Fibroblast of lung (primary cell): ENCODE measurements at regions not wholly inside any gene's neighbourhood (a gene's known extent, or its start where the extent isn't known, plus 50 kb on each side); places are given as distances from the start of the nearest gene placed in this dataset.

Experiments
- EZH2 ChIP-seq: IDR thresholded peaks from 2 replicates; pipeline ENCODE4 v1.5.1; 2012; ENCODE audit warnings: low read length, control low read depth, mild to moderate bottlenecking; ENCODE audit errors: missing control alignments
- TF ChIP-seq, protein P1 (sequence below), 2 donors: IDR thresholded peaks in 1 of 2; conservative IDR thresholded peaks in 1 of 2; 1 replicate in 1 of 2; 2 replicates in 1 of 2; pipeline ENCODE4 v1.5.1; 2011 to 2012; ENCODE audit warnings: low read length in 2 of 2, control low read depth in 1 of 2, inconsistent platforms in 1 of 2, low read depth in 1 of 2, mild to moderate bottlenecking in 1 of 2

DNA sequence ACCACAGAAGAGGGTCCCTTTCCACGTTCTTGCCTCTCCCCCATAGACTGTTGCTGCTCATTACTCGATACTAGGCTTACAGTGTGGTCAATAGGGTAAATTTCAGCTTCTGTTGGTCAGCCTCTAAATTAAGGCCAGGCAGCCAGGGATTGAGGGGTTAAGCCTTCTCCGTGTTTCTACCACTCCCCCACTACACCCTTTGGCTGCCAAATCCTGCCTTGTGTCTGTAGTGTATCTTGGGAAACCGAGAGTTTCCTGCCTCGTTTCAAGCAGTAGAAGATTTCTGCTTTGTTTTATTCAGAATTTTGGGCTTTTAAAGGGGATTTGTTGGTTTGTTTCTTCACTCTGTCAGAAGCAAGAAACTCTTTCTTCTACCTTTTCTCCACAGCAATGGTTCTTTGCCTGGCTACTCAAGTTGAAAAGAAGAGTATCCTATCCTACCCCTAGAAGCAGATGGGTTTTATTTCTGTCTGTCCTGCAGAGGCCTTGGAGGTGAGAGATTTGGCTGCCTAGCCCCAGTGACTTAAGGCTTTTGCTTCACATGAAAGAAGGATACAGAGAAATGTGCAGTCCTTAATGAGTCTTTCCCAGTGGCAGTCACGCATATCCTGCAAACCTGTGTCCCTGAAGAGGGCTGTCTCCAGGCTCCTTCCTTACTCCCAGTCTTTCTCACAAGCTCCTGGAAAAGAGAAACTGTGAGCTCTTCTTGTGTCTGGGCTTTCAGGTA, 261.5 kb upstream of the TANK start:
- TF ChIP-seq, protein P1, sequence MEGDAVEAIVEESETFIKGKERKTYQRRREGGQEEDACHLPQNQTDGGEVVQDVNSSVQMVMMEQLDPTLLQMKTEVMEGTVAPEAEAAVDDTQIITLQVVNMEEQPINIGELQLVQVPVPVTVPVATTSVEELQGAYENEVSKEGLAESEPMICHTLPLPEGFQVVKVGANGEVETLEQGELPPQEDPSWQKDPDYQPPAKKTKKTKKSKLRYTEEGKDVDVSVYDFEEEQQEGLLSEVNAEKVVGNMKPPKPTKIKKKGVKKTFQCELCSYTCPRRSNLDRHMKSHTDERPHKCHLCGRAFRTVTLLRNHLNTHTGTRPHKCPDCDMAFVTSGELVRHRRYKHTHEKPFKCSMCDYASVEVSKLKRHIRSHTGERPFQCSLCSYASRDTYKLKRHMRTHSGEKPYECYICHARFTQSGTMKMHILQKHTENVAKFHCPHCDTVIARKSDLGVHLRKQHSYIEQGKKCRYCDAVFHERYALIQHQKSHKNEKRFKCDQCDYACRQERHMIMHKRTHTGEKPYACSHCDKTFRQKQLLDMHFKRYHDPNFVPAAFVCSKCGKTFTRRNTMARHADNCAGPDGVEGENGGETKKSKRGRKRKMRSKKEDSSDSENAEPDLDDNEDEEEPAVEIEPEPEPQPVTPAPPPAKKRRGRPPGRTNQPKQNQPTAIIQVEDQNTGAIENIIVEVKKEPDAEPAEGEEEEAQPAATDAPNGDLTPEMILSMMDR (conservative IDR thresholded peaks at IDR 0.05 in 1 of 2, IDR thresholded peaks at IDR 0.05 in 1 of 2; ENCODE audit: low read depth in 1 of 2, low read length in 2 of 2): no peak
- TF ChIP-seq EZH2: no peak
